ENCODE measurements at regions not wholly inside any gene's neighbourhood (a gene's known extent, or its start where the extent isn't known, plus 50 kb on each side); places are given as distances from the start of the nearest gene placed in this dataset.

DNA sequence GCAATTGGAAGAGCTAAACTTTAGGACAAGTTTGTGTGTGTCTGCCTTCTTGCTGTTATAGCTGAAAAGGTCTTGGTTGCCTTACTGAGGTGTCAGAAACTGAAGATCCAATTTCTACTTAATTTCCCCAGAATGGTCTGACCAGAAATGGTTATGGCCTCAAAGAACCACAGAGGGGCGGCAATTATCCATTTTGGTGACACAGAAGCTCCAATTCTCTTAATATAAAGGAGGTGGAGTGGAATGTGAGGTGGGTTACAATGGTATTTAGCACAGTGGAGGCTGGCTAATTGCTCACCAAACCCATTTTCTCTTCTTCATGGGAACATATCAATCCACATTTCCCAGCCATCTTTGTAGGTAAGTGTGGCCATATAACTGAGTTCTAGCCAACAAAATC, 1157.2 kb downstream of the OLFM4 start:
- TF ChIP-seq FOXK2 (IDR thresholded peaks at IDR 0.05) = no peak
- no peak for TF ChIP-seq ARNT (IDR thresholded peaks at IDR 0.05)
- no peak for TF ChIP-seq SUZ12 (IDR thresholded peaks at IDR 0.05)
- TF ChIP-seq FOXA1 (IDR thresholded peaks at IDR 0.05) = no peak
- no peak for TF ChIP-seq FOXM1 (IDR thresholded peaks at IDR 0.05; ENCODE audit: borderline replicate concordance)
- no peak for TF ChIP-seq SP1 (IDR thresholded peaks at IDR 0.05)
- no peak for TF ChIP-seq ZNF384 (IDR thresholded peaks at IDR 0.05)
- TF ChIP-seq TARDBP (IDR thresholded peaks at IDR 0.05) = no peak
- no peak for TF ChIP-seq ELF4 (IDR thresholded peaks at IDR 0.05)
